Activated CD4-positive, alpha-beta T cell treated with anti-CD3 and anti-CD28 coated beads, Interleukin-2, Interleukin-6, amounts not matched to agents 100 ng/mL and 50 ng/mL, durations not matched to agents 16 hours and 8 hours (primary cell): ENCODE measurements at regions not wholly inside any gene's neighbourhood (a gene's known extent, or its start where the extent isn't known, plus 50 kb on each side); places are given as distances from the start of the nearest gene placed in this dataset.

Experiments
- DNase-seq: peaks from one replicate; pipeline ENCODE4 v3.0.0-alpha.2; 2020

- DNase-seq, result no peak
These were observed 196.2 kb upstream of the ELL2 start for GRCh38 chr5:96157841-96158291.

DNA sequence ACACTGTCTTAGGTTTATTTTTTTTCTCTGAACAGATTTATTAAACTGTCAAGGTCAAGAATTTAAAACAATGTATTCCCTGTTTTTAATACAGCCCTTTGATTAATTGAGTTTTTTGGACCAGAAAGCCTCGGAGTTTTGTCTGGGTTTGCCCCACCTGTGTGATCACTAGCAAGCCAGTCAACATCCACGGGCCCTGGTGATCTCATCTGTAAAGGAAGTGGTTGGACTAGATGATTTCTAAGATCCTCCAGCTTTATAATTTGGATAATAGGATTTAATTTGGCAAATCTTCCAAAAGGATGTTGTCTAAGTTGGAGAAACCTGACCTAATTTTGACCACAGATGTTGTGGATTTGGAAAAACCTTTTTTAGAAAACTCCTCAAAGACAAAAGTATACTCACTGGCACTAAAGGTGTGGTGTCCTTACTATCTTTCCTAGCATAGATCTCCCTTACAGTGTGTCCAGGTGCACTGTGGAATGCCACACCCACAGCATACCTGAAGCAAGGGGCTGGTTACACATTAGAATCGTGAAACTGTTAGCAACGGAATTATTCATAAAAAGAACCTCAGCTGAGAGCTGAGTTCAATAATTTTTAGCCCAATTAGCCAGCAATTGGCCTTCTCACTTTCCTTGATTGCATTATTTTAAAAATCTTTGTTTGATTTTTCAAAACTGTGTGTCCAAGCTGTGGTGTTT lies 195.6 kb upstream of the ELL2 start:
- no peak for DNase-seq

DNA sequence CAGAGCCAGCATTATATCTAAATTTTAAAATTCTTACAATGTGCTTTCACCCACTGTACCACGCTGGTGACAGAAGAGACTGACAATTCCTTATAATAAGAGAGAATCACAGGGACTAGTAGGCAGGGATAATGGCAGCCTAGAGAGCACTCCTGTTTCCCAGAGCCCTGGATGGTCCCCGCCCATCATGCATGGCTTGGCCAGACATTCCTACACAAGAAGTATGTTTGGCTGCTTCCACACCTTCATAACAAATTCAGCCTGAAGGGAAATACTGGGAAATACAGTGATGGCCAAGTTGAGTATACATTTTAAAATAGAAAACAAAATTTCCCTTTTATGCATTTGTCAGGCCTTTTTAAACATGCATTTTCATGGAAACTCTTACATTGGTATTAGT lies 193.5 kb upstream of the ELL2 start:
- no peak for DNase-seq

DNA sequence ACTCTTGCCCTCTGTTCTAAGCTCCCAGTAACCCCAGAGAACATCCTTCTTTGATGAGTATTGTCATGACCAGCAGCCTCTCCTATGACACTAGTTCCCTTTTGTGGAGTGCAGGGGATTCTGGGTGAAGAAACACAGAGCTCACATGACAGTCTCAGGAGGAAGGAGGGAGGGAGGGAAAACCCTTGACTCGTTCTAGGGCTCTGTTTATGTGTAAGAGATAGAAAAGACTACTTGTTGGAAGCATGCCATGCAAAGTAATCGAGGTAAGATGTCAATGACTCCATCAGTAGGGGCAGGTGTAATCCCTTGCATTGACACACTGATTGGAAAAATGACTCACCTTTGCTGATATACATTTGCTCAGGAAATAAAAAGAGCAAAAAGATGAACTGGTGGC lies 190.2 kb upstream of the ELL2 start:
- peak; percentile 5 for DNase-seq

- DNase-seq, result no peak
These were observed 188.4 kb upstream of the ELL2 start for GRCh38 chr5:96150007-96150406.

DNA sequence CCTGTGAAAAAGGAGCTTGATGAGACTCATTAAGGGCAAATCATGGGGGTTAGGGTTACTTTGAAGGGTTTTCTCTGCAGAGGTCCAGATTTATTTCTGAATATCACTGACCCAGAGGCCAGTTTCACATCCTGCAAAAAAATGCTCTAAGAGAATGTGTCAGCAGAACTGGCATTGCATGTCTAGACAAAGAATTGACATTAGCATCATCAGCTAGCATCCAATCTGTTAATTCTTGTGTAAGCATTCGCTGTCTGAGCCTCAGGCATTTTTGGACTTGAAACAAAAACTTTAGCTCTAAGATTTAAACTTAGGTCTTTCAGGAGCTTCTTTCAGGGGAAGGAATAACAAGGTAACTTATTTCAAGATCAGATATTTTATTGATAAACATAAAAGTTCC lies 187.9 kb upstream of the ELL2 start:
- DNase-seq, result no peak

GRCh38 chr5:96149021-96149420 lies 187.4 kb upstream of the ELL2 start:
- DNase-seq, result no peak

- no peak for DNase-seq
These were observed 186.7 kb upstream of the ELL2 start for GRCh38 chr5:96148376-96148775.

DNA sequence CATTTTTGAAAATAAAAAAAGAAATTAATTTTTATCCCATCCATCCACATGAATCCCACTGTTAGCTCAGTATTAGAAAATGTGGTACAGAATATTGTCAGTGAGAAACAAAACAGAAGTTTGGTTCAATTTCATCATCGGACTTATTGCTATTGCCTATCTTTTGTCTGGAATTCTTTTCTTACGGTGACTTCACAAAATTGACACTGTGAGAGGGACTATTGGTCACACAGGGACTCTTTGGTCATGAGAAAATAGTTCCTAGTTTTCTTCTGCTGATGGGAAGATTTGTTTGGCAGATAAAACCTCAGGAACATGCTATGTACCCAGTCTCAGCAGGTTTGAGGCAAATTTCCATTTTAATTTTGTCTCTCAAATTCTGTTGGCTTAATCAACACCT lies 186.2 kb upstream of the ELL2 start:
- DNase-seq, result no peak

- DNase-seq, result peak; percentile 83
These were observed 185.0 kb upstream of the ELL2 start for GRCh38 chr5:96146675-96147074.

DNA sequence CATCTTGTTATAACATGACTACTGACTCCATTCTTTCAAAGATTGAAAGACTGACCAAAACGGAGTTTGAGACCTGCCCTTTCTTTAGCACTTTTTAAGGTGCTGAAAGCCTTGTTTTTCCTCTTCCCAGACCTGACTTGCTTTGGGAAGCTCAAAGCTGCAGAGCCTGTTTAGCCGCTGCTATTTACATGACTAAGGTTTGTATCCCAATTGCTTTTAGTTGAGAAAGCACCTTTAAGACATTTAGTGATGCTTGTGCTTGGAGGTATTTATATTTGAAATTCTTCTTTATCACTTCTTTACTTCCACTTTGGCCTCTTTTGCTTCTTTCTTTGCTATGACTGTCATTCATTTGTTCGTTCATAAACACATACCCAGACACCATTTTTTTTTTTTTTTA lies 182.6 kb upstream of the ELL2 start:
- DNase-seq, result no peak

GRCh38 chr5:96143450-96143849 lies 181.8 kb upstream of the ELL2 start:
- DNase-seq, result no peak

- DNase-seq, result no peak
These were observed 181.3 kb upstream of the ELL2 start for GRCh38 chr5:96142786-96143434.

DNA sequence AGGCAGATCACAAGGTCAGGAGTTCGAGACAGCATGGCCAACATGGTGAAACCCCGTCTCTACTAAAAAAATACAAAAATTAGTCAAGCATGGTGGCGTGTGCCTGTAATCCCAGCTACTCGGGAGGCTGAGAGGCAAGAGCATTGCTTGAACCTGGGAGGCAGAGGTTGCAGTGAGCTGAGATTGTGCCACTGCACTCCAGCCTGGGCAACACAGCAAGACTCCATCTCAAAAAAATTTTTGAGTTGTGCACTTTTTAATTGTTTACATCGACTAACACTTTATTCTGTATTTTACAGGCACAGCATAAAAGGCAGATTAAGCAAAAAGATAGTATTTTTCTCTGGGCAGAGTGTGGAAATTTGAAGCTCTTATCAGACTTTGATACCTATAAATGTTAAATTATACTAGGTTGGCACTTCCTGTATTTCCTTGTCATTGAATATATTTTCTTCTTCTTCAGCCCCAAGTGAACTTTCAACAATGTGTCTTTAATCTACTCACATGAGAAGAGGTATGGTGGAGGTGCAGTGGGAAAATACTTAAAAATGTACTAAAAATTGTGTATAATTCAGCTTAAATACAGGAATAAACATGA lies 180.6 kb upstream of the ELL2 start:
- DNase-seq, result no peak

DNA sequence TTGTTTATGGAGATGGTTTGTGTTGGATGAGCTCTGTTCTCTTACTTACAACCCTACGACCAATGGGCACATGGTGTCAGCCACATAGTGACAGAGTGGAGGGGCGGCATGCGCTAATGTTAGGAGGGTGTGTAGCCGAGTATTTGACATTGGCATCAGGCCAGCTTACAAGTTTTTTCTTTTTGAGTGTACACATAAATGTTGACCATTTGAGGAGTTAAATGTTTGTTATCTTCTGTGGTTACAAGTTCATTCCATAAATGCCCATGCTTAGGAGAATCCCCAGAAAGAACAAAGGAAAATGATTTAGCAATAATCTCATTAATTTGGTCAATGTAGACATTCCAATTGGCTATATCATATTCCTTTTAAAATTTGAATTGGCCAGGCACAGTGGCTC lies 180.1 kb upstream of the ELL2 start:
- no peak for DNase-seq

- no peak for DNase-seq
These were observed 178.8 kb upstream of the ELL2 start for GRCh38 chr5:96140496-96140895.

- DNase-seq, result no peak
These were observed 178.4 kb upstream of the ELL2 start for GRCh38 chr5:96140084-96140483.

DNA sequence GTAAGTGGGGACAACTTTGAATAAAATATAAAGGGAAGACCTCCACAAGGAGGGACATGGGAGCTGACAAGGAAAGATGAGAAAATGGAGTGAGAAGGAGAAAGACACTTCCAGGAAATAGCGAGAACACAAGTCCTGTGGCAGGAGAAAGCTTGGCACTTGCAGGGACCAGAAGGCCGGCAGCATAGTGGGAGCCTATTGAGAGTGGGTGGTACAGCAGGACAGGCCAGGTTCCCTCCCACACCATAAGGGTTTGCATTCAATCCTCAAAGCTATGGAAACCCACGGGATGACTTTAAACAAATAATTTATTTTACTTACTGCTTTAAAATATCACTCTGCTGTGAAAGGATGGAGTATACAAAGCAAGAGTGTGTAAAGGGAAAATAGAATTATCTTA lies 173.2 kb upstream of the ELL2 start:
- DNase-seq, result no peak

- no peak for DNase-seq
These were observed 171.9 kb upstream of the ELL2 start for GRCh38 chr5:96133341-96134079.

DNA sequence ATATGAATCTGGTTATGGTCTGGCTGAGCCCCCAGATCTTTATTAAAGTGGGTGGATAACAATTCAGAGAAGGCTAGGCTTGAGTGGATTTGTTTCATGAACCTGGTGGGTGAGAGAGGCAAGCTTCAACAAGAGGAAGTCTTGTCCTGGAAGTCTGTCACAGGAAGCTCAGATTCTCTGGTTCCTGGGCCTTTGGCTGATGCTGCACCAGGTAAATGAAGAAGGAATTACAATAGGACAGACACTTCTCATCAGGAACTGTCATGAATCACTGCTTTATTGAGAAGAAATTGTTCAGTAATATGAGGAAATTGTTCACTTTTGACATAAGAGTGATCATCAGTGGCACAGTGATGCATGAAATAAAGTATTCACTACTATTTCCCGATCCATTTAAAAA lies 167.6 kb upstream of the ELL2 start:
- no peak for DNase-seq

- no peak for DNase-seq
These were observed 166.7 kb upstream of the ELL2 start for GRCh38 chr5:96128204-96128864.

DNA sequence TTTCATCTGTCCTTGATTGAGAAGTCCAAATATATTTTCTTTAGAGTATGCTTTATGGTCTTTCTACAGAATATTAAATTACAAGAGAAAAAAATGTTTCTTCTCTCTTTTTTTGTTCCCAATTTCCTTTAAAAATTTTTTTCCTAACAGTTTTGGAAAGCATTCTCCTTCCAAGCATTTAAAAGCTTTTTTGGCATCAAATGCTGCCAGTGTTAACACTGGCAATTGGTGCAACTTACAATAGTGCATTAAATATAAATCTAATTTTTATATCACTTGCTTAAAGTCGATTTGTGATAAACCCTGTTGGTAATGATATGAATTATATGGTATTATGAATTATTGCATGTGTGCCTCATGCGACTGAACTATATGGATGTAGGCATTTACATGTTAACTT lies 165.9 kb upstream of the ELL2 start:
- DNase-seq, result no peak

DNA sequence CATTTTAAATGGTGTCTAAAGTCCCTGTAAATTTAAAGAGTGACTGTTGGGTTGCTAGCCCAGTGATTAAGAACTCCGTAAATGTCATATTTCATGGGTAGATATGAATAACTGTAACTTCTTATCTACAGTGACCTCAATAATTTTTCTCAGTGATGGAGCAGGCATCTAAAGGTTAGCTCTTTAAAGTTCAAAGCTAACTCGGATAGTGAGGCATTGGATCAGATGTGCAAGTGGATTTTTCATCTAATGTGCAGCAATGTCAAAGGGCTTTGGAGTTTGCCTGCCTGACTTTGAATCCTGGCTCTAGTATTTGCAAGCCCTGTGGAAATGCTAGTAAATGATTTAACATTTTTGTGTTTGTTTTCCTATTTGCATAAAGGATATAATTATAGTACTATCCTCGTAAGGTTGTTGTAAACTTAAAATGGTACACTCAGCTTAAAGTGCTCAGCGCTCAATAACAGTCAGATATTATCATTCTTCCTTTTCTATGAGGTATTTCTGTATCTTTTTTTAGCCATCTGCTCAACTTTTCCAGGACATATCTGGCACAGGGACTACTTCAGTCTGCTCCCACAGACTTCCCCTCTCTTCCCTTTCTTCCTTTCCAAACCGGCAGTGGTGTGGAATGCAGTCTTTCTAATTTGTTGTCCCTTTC lies 163.7 kb upstream of the ELL2 start:
- DNase-seq, result no peak
